Trophoblast cell (in vitro differentiated cells and primary cell): ENCODE measurements at regions not wholly inside any gene's neighbourhood (a gene's known extent, or its start where the extent isn't known, plus 50 kb on each side); places are given as distances from the start of the nearest gene placed in this dataset.

Experiments
- DNase-seq, 2 donors: peaks; one replicate each; pipeline ENCODE4 v3.0.0-alpha.2; 2016
- H2AFZ ChIP-seq: 2 replicates; pipeline ENCODE4 v1.6.1; 2013; ENCODE audit warnings: low read length, moderate library complexity, mild to moderate bottlenecking; ENCODE audit not compliant: insufficient read depth, poor library complexity
- H2AK5ac ChIP-seq: 2 replicates; pipeline ENCODE4 v1.6.1; 2013; ENCODE audit warnings: mild to moderate bottlenecking, low read length
- H2BK120ac ChIP-seq: 2 replicates; pipeline ENCODE4 v1.6.1; 2013; ENCODE audit warnings: low read length, mild to moderate bottlenecking, moderate library complexity; ENCODE audit not compliant: insufficient read depth, poor library complexity
- H2BK12ac ChIP-seq: 2 replicates; pipeline ENCODE4 v1.6.1; 2013; ENCODE audit warnings: mild to moderate bottlenecking, low read length, moderate library complexity
- H2BK5ac ChIP-seq: 2 replicates; pipeline ENCODE4 v1.6.1; 2013; ENCODE audit warnings: low read length, low read depth, moderate library complexity, mild to moderate bottlenecking; ENCODE audit not compliant: poor library complexity
- H3K14ac ChIP-seq: 2 replicates; pipeline ENCODE4 v1.6.1; 2013; ENCODE audit warnings: mild to moderate bottlenecking, low read length
- H3K18ac ChIP-seq: 2 replicates; pipeline ENCODE4 v1.6.1; 2013; ENCODE audit warnings: mild to moderate bottlenecking, low read length
- H3K23ac ChIP-seq: 2 replicates; pipeline ENCODE4 v1.6.1; 2013; ENCODE audit warnings: low read length
- H3K27ac ChIP-seq: 2 replicates; pipeline ENCODE4 v1.5.1; 2013; ENCODE audit warnings: low read depth, mild to moderate bottlenecking, inconsistent platforms, low read length, moderate library complexity
- H3K27me3 ChIP-seq: 2 replicates; pipeline ENCODE4 v1.6.1; 2013; ENCODE audit warnings: inconsistent platforms, mild to moderate bottlenecking, low read length, moderate library complexity; ENCODE audit not compliant: insufficient read depth
- H3K36me3 ChIP-seq, 2 experiments: 1 replicate in 1 of 2; 2 replicates in 1 of 2; pipeline ENCODE4 v1.6.1; 2013; ENCODE audit warnings: low read length in 2 of 2, mild to moderate bottlenecking in 2 of 2, moderate library complexity in 1 of 2; ENCODE audit not compliant: insufficient read depth in 2 of 2, control insufficient read depth in 1 of 2
- H3K4ac ChIP-seq: 2 replicates; pipeline ENCODE4 v1.6.1; 2013; ENCODE audit warnings: low read depth, mild to moderate bottlenecking, low read length, moderate library complexity
- H3K4me1 ChIP-seq, 2 experiments: 1 replicate in 1 of 2; 2 replicates in 1 of 2; pipeline ENCODE4 v1.6.1; 2013; ENCODE audit warnings: low read length in 2 of 2, mild to moderate bottlenecking in 2 of 2, moderate library complexity in 1 of 2; ENCODE audit not compliant: insufficient read depth in 2 of 2, control insufficient read depth in 1 of 2
- H3K4me2 ChIP-seq: 2 replicates; pipeline ENCODE4 v1.6.1; 2013; ENCODE audit warnings: inconsistent platforms, mild to moderate bottlenecking, low read length, moderate library complexity
- H3K4me3 ChIP-seq: 2 replicates; pipeline ENCODE4 v1.5.1; 2013; ENCODE audit warnings: mild to moderate bottlenecking, low read depth, low read length, inconsistent platforms
- H3K79me1 ChIP-seq: one replicate; pipeline ENCODE4 v1.6.1; 2013; ENCODE audit warnings: low read length
- H3K79me2 ChIP-seq: 2 replicates; pipeline ENCODE4 v1.6.1; 2013; ENCODE audit warnings: low read length, mild to moderate bottlenecking; ENCODE audit not compliant: control insufficient read depth, insufficient read depth, poor library complexity
- H3K9ac ChIP-seq: 2 replicates; pipeline ENCODE4 v1.6.1; 2013; ENCODE audit warnings: mild to moderate bottlenecking, low read length
- H3K9me3 ChIP-seq: 2 replicates; pipeline ENCODE4 v1.6.1; 2013; ENCODE audit warnings: low read depth, mild to moderate bottlenecking, control low read depth, inconsistent platforms, low read length; ENCODE audit not compliant: insufficient read depth
- H4K12ac ChIP-seq: 2 replicates; pipeline ENCODE4 v1.6.1; 2013; ENCODE audit warnings: low read depth, mild to moderate bottlenecking, low read length, moderate library complexity
- H4K8ac ChIP-seq: 2 replicates; pipeline ENCODE4 v1.6.1; 2013; ENCODE audit warnings: low read depth, mild to moderate bottlenecking, low read length, moderate library complexity
- H4K91ac ChIP-seq: one replicate; pipeline ENCODE4 v1.6.1; 2013; ENCODE audit warnings: low read depth, mild to moderate bottlenecking, low read length, moderate library complexity
- whole genome bisulfite sequencing: extraction: QIAGEN DNeasy Blood & Tissue Kit; methylation state at CpG from one replicate; pipeline ENCODE4 v1.1.7; 2013; ENCODE audit warnings: missing lambda C conversion rate; ENCODE audit not compliant: insufficient read length, insufficient coverage; ENCODE audit errors: extremely low coverage; 5-methylcytosine and 5-hydroxymethylcytosine counted together

DNA sequence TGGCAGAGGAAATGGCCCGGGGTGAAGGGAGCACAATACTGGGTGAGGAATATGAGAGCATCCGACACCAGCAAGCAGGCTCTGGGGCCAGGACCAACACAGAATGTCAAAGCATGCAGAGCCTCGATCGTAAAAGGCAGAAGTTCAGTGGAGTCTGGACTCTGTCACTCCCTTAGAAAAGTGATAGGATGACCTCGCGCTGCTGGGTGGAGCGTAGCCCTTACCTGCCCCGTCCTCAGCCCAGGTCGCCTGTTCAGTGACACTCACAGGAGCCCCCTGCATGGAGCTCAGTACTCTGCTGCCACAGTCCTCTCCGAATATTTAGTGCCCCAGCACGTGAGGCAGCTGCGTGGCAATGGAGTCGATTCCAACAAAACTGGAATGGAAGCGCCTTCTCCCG, 236.7 kb upstream of the MYT1L start:
- Histone ChIP-seq H3K23ac (no peak overlapping the region), H4K12ac (no peak overlapping the region), H3K27me3 (no peaks in the 10 kb centered on the region), H3K9me3 (peaks cover 17% of the 10 kb centered on the region), H3K36me3 (no peaks in the 10 kb centered on the region), H4K8ac (no peak overlapping the region), H3K79me2 (no peaks in the 10 kb centered on the region), H3K4me3 (no peak overlapping the region), H3K14ac (no peak overlapping the region), H3K9ac (no peak overlapping the region), H2AFZ (no peak overlapping the region), H3K4me2 (no peak overlapping the region), H3K27ac (no peak overlapping the region), H3K79me1 (no peaks in the 10 kb centered on the region), H2BK12ac (no peak overlapping the region), H3K4me1 (no peaks in the 10 kb centered on the region), H2BK120ac (no peak overlapping the region), H2BK5ac (no peak overlapping the region), H3K18ac (no peak overlapping the region), H4K91ac (no peak overlapping the region), H3K4ac (no peak overlapping the region), H2AK5ac (no peak overlapping the region)
- WGBS: no CpG with 5 or more reads among the region's 15 CpGs
- DNase-seq: no peak

DNA sequence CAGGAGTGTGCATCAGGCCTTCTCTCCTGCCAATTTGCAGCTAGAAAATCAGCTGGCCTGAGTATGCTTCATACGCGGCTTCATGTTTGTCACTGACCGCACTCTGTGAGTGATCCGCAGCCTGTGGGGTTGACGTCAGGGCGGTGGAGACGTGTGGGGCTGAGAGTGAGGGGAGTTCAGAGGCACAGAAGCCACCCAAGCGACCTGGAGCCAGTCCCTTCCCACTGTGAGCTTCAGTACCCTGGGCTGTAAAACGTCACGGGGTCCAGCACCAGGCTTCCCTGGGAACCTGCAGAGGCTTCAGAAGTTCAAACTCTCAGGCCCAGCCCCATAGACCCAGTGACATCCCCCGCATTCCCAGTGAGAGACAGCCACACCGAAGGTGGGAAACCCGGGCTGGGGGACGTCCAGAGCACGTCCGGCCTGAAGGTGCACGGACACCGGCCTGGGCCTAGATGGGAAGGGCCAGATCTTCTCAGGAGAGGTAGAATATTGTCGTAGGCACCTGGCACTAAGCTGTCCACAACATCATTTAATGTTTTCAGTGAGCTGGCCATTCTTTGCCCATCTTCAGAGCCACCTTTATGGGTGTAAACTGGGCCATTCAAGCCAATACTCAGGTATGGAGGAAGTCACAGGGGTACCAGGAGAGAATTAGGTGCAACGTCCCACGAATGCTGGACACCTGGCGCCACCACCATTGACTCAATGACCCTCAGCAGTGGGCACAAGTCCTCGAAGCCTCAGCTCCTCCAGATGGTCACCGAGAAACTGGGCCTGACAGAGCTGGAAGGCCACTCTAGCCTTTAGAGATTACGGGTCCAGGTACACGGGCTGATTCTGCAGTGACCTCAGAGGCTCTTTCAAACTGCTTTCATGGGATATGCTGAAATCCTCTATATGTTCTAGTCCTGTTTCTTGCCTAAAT, 235.6 kb upstream of the MYT1L start:
- H3K79me2 ChIP-seq: no peaks in the 10 kb centered on the region
- H3K4me3 ChIP-seq: no peak overlapping the region
- H3K18ac ChIP-seq: no peak overlapping the region
- no peak overlapping the region for H4K12ac ChIP-seq
- peaks cover 11% of the 10 kb centered on the region for H3K9me3 ChIP-seq
- H3K27ac ChIP-seq: no peak overlapping the region
- H2AFZ ChIP-seq: no peak overlapping the region
- no peak overlapping the region for H2BK120ac ChIP-seq
- no peak overlapping the region for H3K23ac ChIP-seq
- no peak overlapping the region for H2BK12ac ChIP-seq
- H3K4me1 ChIP-seq: no peaks in the 10 kb centered on the region
- no peak for DNase-seq
- H3K14ac ChIP-seq: no peak overlapping the region
- no peaks in the 10 kb centered on the region for H3K36me3 ChIP-seq
- H2BK5ac ChIP-seq: no peak overlapping the region
- no peaks in the 10 kb centered on the region for H3K27me3 ChIP-seq
- H4K91ac ChIP-seq: no peak overlapping the region
- no peaks in the 10 kb centered on the region for H3K79me1 ChIP-seq
- no peak overlapping the region for H2AK5ac ChIP-seq
- no peak overlapping the region for H3K4ac ChIP-seq
- WGBS: no CpG with 5 or more reads among the region's 26 CpGs
- H3K9ac ChIP-seq: no peak overlapping the region
- no peak overlapping the region for H3K4me2 ChIP-seq
- H4K8ac ChIP-seq: no peak overlapping the region

DNA sequence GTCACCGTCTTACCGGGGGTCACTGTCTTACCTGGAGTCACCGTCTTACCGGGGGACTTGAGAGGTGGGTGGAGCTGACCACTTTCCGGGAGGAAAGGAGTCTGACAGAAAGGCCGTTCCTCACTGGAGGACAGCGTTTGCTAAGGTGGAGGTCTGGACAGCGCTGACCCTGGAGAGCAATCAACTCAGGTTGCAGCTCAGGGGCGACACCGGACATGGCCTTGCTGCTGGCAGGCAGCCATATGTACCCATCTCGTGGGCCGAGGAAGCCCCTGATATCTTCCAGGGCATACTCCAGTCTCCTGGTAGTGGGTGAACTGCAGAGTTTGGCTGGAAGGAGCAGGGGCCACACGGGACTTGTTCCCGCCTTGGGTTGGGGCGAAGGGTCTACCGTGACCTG, 234.6 kb upstream of the MYT1L start:
- Histone ChIP-seq H3K4me2 (no peak overlapping the region), H3K18ac (no peak overlapping the region), H2BK5ac (no peak overlapping the region), H3K79me2 (no peaks in the 10 kb centered on the region), H3K4me3 (peak overlapping the region; percentile 14), H3K27ac (no peak overlapping the region), H4K12ac (no peak overlapping the region), H4K8ac (no peak overlapping the region), H2AFZ (no peak overlapping the region), H3K23ac (no peak overlapping the region), H3K9ac (no peak overlapping the region), H3K79me1 (no peaks in the 10 kb centered on the region), H3K14ac (no peak overlapping the region), H2BK120ac (no peak overlapping the region), H3K4me1 (no peaks in the 10 kb centered on the region), H3K36me3 (no peaks in the 10 kb centered on the region), H2AK5ac (no peak overlapping the region), H4K91ac (no peak overlapping the region), H2BK12ac (no peak overlapping the region), H3K27me3 (no peaks in the 10 kb centered on the region), H3K4ac (no peak overlapping the region), H3K9me3 (peaks cover 14% of the 10 kb centered on the region)
- DNase-seq: no peak
- no CpG with 5 or more reads among the region's 16 CpGs for WGBS

DNA sequence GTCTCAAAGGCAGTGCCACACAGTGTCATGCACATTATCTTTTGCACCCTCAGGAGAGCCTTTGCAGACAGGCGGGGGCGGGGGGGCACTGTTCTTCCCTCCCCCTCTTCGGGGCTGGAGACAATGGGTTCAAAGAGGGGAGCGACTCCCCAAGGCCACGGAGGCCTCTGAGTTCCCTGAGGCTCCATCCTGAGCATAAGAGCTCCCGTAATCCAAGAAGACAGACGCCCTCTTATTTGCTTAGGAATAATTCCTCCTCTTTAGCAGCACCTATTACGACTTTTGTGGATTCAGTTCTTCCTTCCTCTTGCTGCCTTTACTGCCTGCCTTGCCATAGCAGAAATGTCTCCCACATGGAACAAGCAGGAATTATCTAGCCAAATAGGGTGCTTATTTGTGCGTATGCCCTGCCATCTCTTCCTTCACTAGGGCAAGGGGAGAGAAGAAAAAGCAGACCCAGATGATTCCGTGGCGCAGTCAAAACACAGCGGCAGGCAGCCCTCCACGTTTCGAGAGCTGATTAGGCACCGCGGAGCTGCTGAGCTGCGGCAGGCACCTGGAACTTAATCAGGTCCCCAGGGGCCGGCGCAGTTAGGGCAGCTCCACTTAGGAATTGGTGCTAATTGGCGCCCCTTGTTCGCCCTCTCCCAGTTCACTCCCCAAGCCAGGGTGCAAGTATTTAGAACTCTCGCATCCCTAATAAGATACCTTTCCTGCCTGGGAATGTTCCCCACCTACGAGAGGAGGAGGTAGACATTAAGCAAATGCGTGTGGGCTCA, 233.4 kb upstream of the MYT1L start:
- WGBS: no CpG with 5 or more reads among the region's 24 CpGs
- no peak overlapping the region for H4K91ac ChIP-seq
- no peak overlapping the region for H2AK5ac ChIP-seq
- no peak overlapping the region for H2BK120ac ChIP-seq
- H3K4ac ChIP-seq: no peak overlapping the region
- peaks cover 14% of the 10 kb centered on the region for H3K9me3 ChIP-seq
- H4K12ac ChIP-seq: no peak overlapping the region
- no peak overlapping the region for H3K9ac ChIP-seq
- no peak overlapping the region for H3K27ac ChIP-seq
- no peak overlapping the region for H2AFZ ChIP-seq
- no peak overlapping the region for H4K8ac ChIP-seq
- no peaks in the 10 kb centered on the region for H3K79me1 ChIP-seq
- no peaks in the 10 kb centered on the region for H3K27me3 ChIP-seq
- no peak overlapping the region for H3K14ac ChIP-seq
- no peak overlapping the region for H3K23ac ChIP-seq
- H2BK12ac ChIP-seq: no peak overlapping the region
- no peak for DNase-seq
- H3K4me2 ChIP-seq: no peak overlapping the region
- no peak overlapping the region for H3K18ac ChIP-seq
- H3K4me3 ChIP-seq: no peak overlapping the region
- H3K36me3 ChIP-seq: no peaks in the 10 kb centered on the region
- no peak overlapping the region for H2BK5ac ChIP-seq
- no peaks in the 10 kb centered on the region for H3K79me2 ChIP-seq
- no peaks in the 10 kb centered on the region for H3K4me1 ChIP-seq
